ENCODE measurements at regions not wholly inside any gene's neighbourhood (a gene's known extent, or its start where the extent isn't known, plus 50 kb on each side); places are given as distances from the start of the nearest gene placed in this dataset.
"Not testable (repeated sequence)": the region's sequence is repeated elsewhere in the genome, so short reads cannot be mapped to it uniquely, and the experiment has no call there.

GRCh38 chr4:132767901-132768300 is 381.2 kb upstream of the PCDH10 start:
- no peak for TF ChIP-seq CTCF (IDR thresholded peaks at IDR 0.05; ENCODE audit: extremely low read depth, missing control alignments)
- no peak for DNase-seq (ENCODE audit: low spot score)

DNA sequence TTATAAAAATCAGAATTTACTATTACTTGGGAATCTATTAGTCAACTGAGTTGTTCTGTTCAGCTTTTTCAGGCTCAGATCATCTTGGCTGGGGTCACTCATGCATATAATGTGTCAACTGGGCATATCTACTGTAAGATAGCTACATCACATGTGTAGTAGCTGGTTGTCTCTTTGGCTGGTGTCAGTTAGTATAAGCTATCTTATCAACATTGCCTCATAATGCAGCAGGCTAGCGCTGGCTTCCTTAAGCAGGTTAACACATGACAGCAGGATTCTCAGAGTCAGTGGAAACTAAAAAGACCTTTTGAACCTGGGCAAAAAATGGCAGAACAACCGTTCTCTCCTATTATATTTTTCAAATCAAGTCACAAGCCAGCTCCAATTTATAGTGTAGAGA is 378.3 kb upstream of the PCDH10 start:
- no peak for DNase-seq (ENCODE audit: low spot score)
- no peak for TF ChIP-seq CTCF (IDR thresholded peaks at IDR 0.05; ENCODE audit: extremely low read depth, missing control alignments)

GRCh38 chr4:132792310-132792709 is 356.8 kb upstream of the PCDH10 start:
- no peak for DNase-seq (ENCODE audit: low spot score)
- no peak for TF ChIP-seq CTCF (IDR thresholded peaks at IDR 0.05; ENCODE audit: extremely low read depth, missing control alignments)

GRCh38 chr4:132797856-132798255 is 351.2 kb upstream of the PCDH10 start:
- TF ChIP-seq CTCF (IDR thresholded peaks at IDR 0.05; ENCODE audit: extremely low read depth, missing control alignments), result no peak
- DNase-seq (ENCODE audit: low spot score), result no peak

GRCh38 chr4:132809298-132810032 is 339.6 kb upstream of the PCDH10 start:
- TF ChIP-seq CTCF (IDR thresholded peaks at IDR 0.05; ENCODE audit: extremely low read depth, missing control alignments), result no peak
- DNase-seq (ENCODE audit: low spot score), result no peak

- not testable (repeated sequence) for DNase-seq (ENCODE audit: low spot score)
Measured at GRCh38 chr4:132813061-132813460, 336.0 kb upstream of the PCDH10 start.

- no peak for DNase-seq (ENCODE audit: low spot score)
- no peak for TF ChIP-seq CTCF (IDR thresholded peaks at IDR 0.05; ENCODE audit: extremely low read depth, missing control alignments)
Measured at GRCh38 chr4:132818091-132818490, 331.0 kb upstream of the PCDH10 start.

DNA sequence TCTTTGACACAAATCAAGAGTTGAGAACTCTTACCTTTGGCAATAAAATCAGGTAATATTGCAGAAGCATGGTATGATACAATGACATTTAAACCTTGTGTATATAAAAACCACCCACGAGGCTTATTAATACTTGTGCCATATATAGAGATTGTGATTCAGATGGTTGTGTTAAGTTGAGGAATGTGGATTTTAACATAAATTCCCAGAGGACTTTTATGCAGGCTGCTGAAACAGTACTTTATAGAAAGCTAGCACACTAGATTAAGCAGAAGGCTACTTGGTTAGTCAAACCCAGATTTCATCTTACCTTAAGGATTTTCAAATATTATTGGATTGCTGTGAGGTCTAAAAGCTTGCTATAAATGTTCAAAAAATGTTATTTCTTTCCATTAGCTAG is 325.7 kb upstream of the PCDH10 start:
- no peak for DNase-seq (ENCODE audit: low spot score)
- TF ChIP-seq CTCF (IDR thresholded peaks at IDR 0.05; ENCODE audit: extremely low read depth, missing control alignments), result no peak
